ENCODE measurements at regions not wholly inside any gene's neighbourhood (a gene's known extent, or its start where the extent isn't known, plus 50 kb on each side); places are given as distances from the start of the nearest gene placed in this dataset.
"Not testable (repeated sequence)": the region's sequence is repeated elsewhere in the genome, so short reads cannot be mapped to it uniquely, and the experiment has no call there.

GRCh38 chr1:218494449-218494852 is 149.3 kb downstream of the TGFB2 start:
- FAIRE-seq (no peak), DNase-seq (ENCODE audit: low spot score) (no peak)

- DNase-seq (ENCODE audit: low spot score) = no peak
- no peak for FAIRE-seq
Observed at GRCh38 chr1:218495931-218496330, 150.8 kb downstream of the TGFB2 start.

DNA sequence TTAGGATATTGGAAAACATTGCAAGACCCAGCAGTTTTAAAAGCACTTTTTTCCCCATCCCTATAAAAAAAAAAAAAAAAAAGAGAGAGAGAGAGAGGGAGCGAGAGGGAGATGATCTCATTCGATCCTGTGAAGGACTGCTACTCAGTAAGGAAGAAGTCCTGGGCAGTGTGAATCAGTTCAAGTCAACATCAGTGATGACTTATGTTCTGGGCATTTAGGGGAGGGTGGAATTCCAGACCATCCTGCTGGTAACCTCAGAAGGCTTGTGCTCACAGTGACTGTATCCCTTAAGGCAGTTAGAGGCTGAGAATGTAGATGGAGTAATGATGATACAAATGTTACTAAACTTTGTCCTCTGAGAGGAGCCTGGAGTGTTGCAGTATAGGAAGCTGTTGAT is 151.4 kb downstream of the TGFB2 start:
- FAIRE-seq (peak; percentile 48), DNase-seq (ENCODE audit: low spot score) (peak; percentile 85)

DNA sequence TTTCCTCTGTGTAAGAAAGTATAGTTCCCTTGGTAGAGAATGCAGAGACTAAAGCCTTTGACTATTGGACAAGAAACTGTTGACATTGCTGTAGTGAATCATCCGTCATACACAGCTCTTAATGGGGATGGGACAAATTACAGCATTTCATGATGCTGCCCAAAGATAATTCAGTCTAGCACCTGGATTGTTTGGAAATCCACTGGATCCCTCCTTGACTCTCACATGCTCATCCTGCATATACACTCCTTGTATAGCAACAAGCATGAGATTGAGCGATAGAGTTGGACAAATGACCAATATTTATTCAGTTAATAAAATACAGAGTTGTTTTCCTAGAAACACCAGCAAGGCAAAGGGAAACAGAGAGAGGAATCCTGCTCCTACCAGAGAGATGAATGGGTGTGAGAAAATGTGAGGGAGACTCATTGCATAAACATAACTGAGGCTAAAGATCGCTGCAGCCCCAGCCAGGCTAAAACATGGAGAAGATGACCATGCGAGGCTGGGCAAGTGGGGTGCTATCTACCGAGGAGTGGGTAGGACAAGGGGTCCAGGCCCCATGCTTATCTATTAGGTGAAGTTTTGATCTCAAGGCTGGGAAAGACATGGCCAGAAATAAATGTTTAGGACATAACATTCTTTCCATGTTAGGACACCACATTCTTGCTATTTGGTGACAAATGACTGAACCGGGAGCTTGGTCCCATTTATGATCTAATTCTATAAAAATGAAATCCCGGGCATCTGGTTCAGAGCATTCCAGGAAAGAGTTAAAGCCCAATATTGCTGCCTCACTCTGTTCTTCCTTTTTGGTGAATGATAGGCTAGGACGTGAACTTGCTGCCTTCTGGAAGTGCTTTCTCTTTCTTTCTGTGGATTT is 153.2 kb downstream of the TGFB2 start:
- DNase-seq (ENCODE audit: low spot score) (peak; percentile 46), FAIRE-seq (no peak)

- peak; percentile 44 for DNase-seq (ENCODE audit: low spot score)
- FAIRE-seq = no peak
Observed at GRCh38 chr1:218499011-218499691, 154.0 kb downstream of the TGFB2 start.

- FAIRE-seq (no peak), DNase-seq (ENCODE audit: low spot score) (no peak)
Observed at GRCh38 chr1:218499911-218500310, 154.8 kb downstream of the TGFB2 start.

DNA sequence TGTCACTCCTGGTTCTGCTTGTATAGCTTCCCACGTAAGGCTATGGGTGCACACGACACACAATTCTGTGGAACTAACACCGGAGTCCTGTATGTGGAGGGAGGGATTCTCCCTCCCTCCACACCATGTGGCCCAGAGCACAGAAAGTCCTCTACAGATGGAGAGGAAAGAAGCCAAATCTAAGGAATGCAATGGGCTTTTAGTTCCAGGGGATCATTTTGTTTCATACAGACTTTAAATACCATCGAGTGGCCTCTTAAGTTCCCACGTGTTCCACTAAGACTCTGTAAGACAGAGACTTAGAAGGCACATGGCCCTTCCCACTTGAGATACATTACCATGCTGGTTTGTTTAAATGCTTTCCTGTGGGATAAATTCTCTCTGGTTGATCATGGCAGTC is 156.0 kb downstream of the TGFB2 start:
- FAIRE-seq = no peak
- DNase-seq (ENCODE audit: low spot score) = no peak

GRCh38 chr1:218502383-218502782 is 157.2 kb downstream of the TGFB2 start:
- FAIRE-seq = no peak
- no peak for DNase-seq (ENCODE audit: low spot score)

- FAIRE-seq (no peak), DNase-seq (ENCODE audit: low spot score) (no peak)
Observed at GRCh38 chr1:218503102-218503501, 158.0 kb downstream of the TGFB2 start.

GRCh38 chr1:218507355-218508002 is 162.3 kb downstream of the TGFB2 start:
- no peak for FAIRE-seq
- DNase-seq (ENCODE audit: low spot score) = no peak

GRCh38 chr1:218510153-218510772 is 165.1 kb downstream of the TGFB2 start:
- no peak for FAIRE-seq
- no peak for DNase-seq (ENCODE audit: low spot score)

GRCh38 chr1:218513328-218513727 is 168.2 kb downstream of the TGFB2 start:
- no peak for FAIRE-seq
- no peak for DNase-seq (ENCODE audit: low spot score)

- DNase-seq (ENCODE audit: low spot score) (no peak), FAIRE-seq (no peak)
Observed at GRCh38 chr1:218514689-218515088, 169.6 kb downstream of the TGFB2 start.

DNA sequence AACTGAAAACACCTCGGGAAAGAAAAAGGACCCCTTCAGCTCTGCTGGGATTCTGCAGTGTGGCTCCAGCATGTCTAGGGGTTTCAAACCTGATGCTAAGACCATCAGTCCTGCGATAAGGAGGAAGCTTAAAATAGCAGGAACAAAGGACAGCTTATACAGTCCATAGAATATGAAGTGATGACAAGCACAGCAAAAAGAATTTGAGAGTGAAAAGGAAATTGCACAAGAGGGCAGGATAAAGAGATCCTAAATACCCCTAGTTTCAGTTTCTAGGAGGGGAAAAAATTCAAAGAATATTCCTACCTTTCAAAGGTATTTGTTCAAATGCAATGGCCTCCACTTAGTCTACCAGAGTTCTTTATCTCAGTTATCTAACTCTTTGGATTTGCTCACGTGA is 171.4 kb downstream of the TGFB2 start:
- no peak for FAIRE-seq
- DNase-seq (ENCODE audit: low spot score) = no peak

DNA sequence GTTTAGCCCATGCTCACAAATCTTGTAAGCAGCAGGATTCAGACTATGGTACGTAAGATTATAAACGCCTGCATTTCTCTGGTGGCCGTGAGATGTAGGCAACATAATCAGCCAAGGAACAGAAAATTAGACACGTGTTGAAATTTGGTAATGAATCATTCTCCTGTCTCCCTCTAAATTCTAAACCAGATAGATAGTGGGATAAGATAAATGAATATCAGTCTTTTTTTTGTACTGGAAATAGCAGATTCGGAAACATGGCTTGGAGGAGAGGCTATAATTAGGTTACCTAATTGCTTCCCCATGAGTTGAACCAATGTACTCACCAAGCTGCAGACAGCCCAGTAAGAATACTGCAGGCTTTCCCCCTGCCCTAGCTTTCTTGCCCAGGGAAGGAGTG is 172.3 kb downstream of the TGFB2 start:
- FAIRE-seq = no peak

DNA sequence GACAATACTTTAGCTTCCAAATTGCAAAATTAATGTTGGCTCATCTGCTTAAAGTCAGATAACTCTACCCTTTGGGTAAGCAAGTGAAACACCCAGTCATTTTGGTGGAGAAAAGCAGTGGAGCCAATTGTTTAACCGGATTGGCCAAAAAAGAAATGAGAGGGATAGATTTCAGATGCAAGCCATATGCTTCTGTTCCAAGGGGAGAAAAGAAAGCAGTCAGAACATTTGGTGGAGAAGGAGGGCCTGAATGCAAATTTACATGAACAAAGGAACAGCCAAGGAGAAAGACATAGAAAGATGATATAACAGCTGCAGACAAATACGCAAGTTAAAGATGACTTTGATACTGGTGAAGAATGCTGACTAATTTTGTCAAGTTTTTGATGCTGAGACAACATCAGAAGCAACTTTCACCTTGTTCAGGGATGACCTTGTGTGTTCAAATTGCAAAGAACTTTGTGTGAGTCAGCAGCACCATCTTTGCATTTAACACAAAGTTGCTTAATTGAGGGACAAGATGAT is 173.1 kb downstream of the TGFB2 start:
- no peak for DNase-seq (ENCODE audit: low spot score)
- no peak for FAIRE-seq

More for the DNA sequence above, 172.3 kb downstream of the TGFB2 start:
- DNase-seq (ENCODE audit: low spot score) = no peak

- DNase-seq (ENCODE audit: low spot score); FAIRE-seq: not testable (repeated sequence)
Observed at GRCh38 chr1:218520646-218521045, 175.5 kb downstream of the TGFB2 start.

DNA sequence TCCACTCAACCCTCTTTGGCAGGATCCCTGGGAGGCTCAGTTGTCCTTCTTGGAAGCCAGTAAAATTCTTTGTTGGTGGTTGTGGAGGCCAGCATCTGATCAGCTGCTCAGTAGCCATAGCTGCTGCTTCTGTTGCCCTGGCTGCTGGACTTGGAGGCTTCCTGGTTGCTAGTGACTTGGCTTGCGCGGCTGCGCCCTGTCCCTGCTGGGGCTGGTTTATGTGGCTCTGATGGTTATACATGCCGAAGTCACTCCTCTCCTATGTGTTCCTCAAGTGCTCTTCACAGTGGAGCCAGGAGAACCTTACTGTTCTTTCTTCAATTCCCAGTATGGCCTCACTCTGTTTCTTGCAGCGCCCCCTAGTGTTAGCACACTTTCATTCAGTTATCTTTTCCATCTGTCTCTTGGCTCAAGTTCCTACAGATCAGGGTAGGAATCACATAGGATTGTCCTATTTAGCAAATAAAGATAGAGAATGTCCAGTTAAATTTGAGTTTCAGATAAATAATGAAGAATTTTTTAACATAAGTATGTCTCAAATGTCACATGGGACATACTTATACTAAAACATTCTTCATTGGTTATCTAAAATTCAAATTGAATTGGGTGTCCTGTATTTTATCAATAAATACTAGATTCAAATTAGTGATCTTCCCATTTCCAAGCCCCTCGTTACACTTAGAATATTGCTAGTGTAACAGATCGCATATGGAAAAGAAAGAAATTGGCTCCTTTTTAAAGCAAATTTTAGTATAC is 176.5 kb downstream of the TGFB2 start:
- peak; percentile 31 for DNase-seq (ENCODE audit: low spot score)
- no peak for FAIRE-seq

GRCh38 chr1:218524526-218524925 is 179.4 kb downstream of the TGFB2 start:
- DNase-seq (ENCODE audit: low spot score) = no peak
- FAIRE-seq = no peak

DNA sequence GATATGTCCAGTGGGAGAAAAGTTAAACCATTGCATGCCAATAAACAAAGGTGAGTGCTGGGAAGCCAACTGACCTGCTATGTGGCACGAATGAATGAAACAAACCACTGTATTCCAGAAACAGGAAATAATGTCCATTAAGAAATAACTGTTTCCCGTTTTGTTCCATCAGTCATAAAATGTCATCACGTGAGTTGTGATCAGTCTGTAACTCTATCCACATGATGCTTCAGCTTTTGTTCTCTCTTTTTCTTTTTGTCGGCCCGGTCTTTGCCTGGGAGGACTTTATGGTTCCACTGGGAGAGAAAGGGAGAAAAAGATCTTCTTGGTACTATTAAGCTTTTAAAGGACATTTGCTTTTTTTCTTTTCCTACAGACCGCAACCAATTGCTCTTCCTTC is 179.9 kb downstream of the TGFB2 start:
- no peak for DNase-seq (ENCODE audit: low spot score)

More for the DNA sequence above, 179.9 kb downstream of the TGFB2 start:
- no peak for FAIRE-seq

All from urothelium cell line (cell line).